Kidney tubule cell (primary cell): ENCODE measurements at regions not wholly inside any gene's neighbourhood (a gene's known extent, or its start where the extent isn't known, plus 50 kb on each side); places are given as distances from the start of the nearest gene placed in this dataset.
A peak's percentile ranks its signal among the peaks of the same experiment; 100 is the strongest.

Source experiments
- DNase-seq: peaks from one replicate; pipeline ENCODE4 v3.0.0-alpha.2; 2018; ENCODE audit warnings: low spot score

DNA sequence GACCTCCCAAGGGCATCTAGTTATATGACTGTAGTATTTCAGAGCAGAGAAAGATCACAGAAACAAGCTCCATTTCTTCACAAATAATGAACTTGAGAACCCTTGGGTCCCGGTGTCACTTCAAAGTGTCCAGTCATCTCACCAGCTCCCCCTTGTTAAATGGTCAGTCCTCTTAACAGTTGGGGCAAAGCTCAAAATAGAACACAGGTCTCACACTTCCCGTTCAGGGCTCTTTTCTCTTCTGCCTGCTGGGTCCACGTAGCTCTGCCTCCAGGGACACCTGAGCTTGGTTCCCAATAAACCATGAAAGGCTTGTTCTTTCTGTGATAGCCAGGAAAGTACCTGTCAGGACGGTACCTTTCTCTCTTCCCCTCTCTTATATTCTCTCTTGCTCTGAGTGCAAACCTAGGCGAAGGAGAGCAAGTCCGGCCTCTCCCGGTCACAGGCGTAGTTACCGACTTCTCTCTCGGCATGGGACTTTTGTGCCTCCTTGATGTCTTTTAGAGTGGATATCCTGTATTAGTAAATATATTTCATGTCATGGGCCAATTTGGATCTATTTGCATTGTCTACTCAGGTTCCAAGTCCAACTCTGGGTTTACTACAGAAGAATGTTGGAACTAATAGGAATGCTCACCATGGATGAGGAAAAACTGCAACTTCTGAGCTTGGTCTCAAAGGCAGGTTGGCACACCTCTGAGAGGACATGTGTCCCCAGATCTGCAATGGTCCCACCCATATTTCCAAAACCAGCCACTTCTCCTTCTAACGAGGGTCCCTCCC lies 118.8 kb upstream of the PARP11 start:
- no peak for DNase-seq

DNA sequence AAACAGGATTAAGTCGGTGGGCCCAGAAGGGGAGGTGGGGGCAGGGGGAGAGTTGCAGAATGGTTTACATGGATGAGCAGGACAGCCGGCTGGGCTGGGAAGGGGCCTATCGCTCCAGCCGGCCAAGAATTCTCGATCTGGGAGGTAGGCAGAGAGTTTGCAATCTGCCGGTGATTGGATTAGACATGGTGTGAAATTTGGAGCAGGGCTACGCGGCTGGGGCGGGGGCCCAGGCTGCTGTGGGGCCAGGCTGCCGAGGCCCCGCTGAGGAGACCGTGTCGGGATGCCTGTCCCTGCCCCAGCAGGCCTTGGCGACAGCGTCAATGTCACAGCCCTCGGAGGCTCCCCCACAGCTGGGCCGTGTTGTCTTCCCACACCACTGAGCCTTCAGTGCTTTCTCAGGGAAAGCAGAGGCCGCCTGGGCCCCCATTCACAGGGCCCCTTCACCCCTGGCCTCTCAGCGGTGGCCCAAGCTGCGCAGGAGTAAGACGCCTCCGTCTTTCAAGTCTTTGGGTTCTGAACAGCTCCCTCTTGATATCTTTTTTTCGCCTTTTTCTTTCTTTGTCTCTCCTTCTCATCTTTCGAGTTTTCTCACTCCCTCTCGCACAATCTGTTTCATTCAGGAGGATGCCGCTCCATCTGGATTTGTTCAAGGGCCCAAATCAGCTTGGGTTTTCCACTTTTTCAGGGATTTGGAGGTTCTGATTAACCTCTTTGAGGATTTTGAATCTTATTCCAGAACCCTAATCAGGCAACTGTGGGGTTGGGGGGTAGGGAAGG lies 117.5 kb upstream of the PARP11 start:
- no peak for DNase-seq

DNA sequence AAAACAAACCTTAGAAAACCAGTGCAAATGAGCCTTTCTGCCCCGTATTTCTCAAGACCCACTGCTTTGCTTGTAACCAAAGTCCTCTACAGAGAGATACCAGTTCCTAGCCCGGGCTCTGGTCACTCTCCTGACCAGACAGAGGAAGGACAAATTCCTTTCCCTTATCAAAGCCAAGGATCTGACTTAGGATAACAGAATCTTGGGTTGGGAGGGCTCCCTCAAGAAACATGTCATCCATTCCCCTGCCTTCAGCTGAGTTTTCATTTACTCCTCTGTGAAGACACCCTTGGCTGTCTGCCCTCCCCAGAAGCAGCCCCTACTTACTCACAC lies 116.0 kb upstream of the PARP11 start:
- no peak for DNase-seq

DNA sequence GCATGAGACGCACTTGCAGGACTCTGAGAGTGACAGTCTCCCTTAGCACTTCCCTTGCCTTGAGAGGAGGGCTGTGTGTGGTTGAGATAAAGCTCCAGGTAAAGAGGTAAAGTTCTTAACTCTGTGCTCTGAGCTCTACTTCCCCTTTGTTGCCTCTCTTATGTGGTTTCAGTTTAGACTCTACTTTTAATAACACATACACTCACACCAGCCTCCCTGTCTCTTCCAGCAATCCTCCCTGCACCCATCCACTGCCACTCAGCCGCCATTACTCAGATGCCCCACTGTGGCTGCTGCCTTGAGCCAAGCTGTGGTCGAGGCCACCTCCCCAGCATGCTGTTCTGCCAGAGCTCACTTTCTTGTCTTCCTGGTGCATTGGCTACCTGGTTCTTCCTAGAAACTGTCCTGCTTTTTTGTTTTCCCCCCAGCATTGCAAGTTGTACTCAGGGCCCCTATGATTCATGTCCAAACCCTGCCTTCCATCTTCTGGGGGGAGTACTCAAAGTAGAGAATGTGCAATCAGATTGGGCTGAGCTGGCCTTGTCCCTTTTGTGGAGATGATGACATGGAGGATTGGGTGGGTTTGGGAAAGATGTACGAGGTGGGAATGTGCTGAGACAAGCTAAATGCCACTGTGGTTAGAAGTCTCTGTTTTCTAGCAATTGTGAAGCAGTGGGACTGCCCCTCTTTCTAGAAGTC lies 115.5 kb upstream of the PARP11 start:
- peak; percentile 80 for DNase-seq

- peak; percentile 74 for DNase-seq
Observed at GRCh38 chr12:3987571-3987970, 114.4 kb upstream of the PARP11 start.

DNA sequence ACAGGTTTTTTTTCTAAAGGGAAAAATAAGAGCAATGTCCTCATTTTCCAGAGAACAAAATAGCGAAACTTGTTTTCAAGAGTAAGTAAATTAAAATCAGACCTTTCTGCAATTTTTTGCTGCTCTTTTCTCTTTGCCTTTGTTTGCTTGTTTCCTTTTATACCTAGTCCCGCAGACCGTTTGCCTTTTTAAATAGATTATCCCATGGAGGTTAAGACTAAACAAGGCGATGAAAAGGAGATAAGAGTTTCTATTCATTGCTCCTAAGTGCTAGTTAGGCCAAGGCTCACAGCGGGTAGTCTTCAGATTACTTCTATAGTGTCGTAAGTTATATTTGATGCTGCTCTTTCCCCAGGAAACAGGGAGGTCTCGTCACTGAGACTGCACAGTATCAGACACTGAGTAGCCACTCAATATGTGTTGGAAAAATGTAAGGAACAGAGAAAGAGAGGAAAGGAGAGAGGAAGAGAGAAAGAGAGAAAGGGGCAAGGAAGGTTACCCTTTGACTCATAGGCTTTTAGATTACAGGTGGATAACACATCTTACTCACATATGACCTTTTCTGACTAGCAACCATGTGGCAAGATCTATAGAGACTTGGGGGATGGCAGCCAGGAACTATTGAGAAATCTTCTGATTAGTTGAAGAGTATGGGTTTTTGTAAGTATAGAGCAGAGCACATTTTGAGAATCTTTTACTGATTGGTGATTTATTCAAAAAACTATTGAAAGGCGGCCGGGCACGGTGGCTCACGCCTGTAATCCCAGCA lies 107.5 kb upstream of the PARP11 start:
- no peak for DNase-seq

DNA sequence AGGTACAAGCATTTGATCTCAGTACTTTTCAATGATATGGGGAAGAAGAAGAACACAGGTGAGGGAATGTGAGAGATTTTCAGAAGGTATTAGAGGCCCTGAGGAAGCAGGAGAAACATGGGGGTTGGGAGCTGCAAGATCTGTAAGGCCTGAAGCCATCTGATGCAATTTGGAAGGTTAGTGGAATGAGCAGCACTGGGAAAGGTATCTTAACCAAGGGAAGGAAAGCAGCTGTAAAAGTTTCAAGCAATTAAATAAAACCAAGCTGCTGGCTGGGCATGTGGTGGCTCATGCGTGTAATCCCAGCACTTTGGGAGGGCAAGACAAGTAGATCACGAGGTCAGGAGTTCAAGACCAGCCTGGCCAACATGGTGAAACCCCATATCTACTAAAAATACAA lies 104.4 kb upstream of the PARP11 start:
- no peak for DNase-seq

DNA sequence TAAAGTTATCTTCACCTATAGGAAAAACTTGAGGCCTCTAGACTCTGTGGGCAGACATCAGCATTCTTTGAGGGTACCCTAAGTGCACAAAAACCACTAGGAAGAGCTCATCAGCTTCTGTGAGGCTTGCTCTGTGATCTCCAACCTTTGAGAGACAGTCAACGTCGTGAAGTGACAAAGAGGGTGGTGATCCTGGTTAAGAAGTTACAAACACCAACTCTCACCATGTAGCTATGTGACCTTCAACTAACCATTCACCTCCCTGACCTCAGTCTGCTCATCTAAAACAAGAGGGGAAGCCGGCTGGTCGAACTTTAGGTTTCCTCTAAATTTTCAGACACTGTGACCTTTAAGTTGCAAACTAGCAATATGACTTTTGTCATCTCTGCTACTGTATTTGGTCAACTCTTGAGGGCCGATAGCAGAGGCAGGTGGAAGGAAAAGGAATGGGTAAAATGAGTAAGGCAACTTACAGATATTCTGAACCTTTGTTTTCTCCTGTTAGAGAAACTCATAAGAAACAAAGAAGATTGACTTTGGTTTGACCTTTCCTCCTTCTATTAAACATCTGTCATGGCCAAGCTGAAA lies 103.2 kb upstream of the PARP11 start:
- DNase-seq, result no peak

DNA sequence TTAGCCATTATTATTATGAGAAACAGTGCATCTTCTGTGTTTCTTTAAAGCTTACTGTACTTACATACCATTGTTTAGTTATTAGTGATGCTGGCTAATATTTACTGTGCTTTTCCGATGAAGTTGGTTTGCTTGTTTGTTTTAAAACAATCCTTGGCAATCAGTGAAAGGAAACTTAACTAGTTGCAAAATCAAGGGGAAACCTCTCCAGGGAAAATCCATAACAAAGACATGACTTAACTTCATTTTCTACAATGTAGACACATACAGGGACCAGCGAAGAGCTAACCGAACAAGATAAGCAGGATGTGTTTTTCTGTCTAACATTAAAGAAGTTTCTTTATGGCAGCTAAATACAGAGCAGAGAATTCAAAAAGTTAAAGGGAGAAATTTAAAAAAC lies 102.5 kb upstream of the PARP11 start:
- DNase-seq, result no peak

DNA sequence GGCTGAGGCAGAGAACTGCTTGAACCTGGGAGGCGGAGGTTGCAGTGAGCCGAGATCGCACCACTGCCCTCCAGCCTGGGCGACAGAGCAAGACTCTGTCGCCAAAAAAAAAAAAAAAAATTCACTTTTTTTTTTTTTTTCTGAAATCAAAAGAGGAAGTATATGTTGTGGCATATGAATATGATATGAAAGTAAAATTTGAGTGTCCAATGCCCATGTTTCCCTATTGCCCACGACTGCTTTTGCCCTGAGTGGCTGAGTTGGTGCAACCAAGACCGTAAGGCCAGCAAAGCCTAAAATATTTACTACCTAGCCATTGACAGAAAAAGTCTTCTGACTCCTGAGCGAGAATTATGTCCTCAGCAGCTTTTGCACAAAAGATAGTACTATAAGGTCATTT lies 101.7 kb upstream of the PARP11 start:
- DNase-seq, result no peak

DNA sequence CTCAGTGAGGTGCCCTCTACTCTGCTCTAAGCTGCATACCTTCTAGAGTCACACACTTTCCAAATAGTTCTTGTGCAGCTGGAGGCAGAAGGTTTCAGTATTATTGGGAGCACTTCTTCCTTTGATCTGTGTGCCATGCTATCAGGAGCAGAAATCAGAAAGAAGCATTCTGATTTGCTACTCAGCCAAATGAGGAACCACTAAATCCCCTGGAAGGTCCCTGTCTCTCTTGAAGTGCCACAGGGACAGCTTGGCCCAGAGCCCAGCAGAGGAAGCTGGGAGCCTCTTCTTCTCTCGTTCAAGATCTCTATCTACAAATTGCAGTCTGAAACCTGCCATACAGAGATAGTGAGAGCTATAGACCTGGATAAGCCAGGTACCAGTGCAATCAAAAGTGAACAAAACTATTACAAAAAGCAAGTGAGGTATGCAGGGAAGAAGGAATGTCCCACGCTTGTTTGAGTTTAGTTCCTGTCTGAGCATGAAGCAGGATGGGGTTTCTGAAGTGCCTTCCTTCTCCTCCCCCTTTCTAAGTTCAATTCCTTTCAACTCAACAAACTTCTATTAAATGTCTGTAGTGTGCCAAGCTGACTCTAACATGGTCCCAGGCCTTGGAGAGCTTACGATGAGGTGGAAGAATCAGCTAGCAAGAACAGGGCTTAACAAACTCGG lies 100.9 kb upstream of the PARP11 start:
- no peak for DNase-seq

GRCh38 chr12:3973269-3973884 lies 100.2 kb upstream of the PARP11 start:
- no peak for DNase-seq

DNA sequence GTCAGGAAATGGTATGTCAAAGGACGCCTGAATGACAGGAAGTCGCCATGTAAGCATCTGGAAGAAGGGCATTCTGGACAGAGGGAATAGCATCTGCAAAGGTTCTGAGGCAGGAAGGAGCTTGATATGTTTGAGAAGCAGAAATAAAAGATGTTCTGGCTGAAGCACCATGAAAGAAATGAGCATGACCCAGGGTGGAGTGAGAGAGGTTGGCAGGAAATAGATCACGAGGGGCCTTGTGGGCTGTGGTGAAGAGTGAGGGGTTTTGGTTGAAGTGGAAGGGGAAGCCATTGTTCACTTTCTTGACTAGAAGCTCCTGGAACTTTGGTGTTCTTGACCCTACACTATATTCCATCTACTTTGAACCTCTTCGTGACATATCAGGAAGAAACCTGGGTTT lies 99.4 kb upstream of the PARP11 start:
- DNase-seq, result no peak

DNA sequence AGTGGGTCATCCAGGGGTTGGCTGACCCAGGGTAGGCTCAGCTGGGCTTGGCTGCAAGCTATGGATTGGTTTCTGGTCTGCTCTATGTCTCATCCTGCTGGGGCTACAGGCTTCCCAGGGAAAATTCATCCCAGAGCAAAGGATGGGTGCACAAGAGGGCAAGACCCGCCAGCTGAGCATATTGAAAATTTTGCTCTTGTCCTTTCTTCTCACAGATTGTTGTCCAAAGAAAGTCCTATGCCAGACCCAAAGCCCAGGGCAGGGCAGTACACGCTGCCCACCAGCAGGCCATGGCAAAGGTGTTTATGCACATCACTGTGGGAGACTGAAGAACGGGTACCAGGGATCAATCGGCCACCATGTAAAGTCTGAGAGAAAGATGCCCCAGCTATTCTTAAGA lies 95.3 kb upstream of the PARP11 start:
- no peak for DNase-seq

GRCh38 chr12:3967556-3968160 lies 94.5 kb upstream of the PARP11 start:
- no peak for DNase-seq

GRCh38 chr12:3966376-3966775 lies 93.2 kb upstream of the PARP11 start:
- no peak for DNase-seq

DNA sequence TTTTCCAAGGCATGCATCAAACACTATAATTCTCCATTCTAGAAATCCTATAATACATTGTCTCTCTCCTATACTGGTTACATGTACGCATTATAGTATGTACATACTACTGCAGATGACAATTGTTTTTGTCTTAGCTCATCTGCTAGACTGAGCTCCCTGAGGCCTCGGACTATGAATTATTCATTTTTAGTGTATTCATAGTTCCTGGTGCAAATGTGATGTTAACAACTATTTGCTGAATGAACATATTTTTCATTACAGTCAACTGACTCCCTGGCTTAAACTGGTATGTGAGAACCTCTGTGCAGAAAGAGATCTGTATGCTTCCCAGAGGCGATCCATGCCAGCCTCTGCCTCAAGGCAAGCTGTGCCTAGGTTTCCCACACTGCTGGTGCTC lies 91.8 kb upstream of the PARP11 start:
- DNase-seq, result no peak

DNA sequence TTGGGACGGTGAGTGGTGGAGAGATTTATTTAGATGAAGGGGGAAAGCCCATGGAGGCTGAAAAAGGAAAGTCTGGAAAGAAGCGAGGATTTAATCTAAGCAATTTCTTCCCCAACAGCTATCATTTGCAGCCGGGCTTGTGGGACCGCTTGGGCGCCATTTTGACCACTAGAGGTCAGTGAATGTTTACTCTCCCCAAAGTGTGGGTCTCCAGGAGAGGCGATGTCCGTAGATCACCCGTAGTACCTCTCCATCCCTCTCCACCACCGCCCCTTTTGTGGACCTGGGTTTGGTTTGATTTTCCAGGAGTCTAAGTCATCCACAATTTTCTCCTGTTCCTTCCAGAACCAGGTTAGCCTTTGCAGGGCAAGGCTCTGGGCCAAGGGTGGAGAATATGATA lies 91.2 kb upstream of the PARP11 start:
- no peak for DNase-seq

DNA sequence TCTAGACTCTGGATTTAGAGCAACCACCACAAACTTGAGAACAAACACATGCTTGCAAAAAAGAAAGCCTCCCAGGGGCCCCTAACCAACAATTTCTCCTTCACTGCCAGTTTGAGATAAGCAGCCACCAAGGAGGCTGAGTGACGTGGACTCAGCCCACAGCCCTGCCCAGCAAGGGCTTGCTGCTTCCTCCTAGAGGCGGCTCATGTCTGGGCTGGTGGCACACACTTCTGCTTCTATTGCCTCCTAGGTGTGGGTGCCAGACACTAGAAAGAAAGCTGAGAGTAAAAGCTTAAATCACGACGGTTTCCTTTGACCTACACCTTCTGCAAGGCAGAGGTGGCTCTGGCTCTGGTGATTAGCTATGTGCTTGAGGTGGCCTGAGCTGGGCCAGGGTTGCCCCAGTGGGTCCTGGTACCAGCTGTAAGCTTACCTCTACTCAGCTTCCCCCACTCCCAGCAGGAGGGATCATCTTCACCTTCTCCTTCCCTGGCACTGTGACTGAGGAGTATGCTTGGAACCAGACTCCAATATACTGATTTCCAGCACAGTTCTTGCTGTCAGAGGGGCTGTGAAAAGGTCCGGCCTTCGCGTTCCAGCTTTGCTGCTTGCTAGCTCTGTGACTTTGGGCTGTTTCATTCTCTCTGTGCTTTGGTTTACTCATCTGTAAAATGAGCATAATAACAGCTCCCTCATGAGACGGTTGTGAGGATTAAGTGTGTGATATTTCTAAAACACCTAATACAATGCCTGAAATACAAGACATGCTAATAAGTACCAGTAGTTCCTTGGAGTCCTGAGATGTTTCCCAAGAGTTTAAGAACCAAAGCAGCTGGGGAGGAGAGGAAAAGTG lies 89.7 kb upstream of the PARP11 start:
- no peak for DNase-seq

GRCh38 chr12:3961591-3961990 lies 88.4 kb upstream of the PARP11 start:
- DNase-seq, result no peak
